Stomach (tissue), 4 donors: ENCODE measurements at regions not wholly inside any gene's neighbourhood (a gene's known extent, or its start where the extent isn't known, plus 50 kb on each side); places are given as distances from the start of the nearest gene placed in this dataset.

Experiments
- EP300 ChIP-seq: sonication (generic); formaldehyde crosslinking; IDR thresholded peaks from one replicate; pipeline ENCODE4 v1.6.1; 2017; ENCODE audit warnings: antibody characterized with exemption
- POLR2A ChIP-seq, 4 donors: fragments of 450-650 bp; IDR thresholded peaks; one replicate each; pipeline ENCODE4 v1.6.1; 2016; ENCODE audit warnings: antibody characterized with exemption in 4 of 4, control low read depth in 2 of 4, mild to moderate bottlenecking in 1 of 4, moderate library complexity in 1 of 4
- TF ChIP-seq, protein P1 (sequence below), 7 experiments: fragments of 450-650 bp in 4 of 7; fragments of 200-600 bp in 3 of 7; sonication (generic) in 3 of 7; IDR thresholded peaks; one replicate each; pipeline ENCODE4 v1.5.1; 2016 to 2019; ENCODE audit warnings: antibody characterized with exemption in 7 of 7, control low read depth in 2 of 7, mild to moderate bottlenecking in 1 of 7

DNA sequence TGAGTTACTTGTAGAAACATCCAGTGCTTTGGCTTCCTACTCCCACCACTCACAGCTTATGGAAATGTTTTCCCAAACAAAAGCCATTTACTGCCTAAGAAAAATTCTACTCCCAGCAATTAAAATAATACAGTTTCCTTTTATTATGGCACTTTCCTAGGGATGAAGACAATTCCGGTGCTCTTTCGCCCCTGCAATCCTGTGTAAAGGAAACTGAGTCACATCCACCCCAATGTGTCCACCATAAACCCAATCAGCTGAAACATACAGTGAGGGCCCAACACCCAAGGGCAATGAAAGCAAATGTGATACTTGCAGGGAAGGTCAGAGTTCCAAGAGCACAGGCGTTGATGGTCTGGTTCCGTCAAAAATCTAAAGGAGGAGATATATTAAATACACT, 62.0 kb upstream of the ST3GAL5 start:
- TF ChIP-seq POLR2A (IDR thresholded peaks at IDR 0.05) (no peak), EP300 (no peak)
- TF ChIP-seq, protein P1, sequence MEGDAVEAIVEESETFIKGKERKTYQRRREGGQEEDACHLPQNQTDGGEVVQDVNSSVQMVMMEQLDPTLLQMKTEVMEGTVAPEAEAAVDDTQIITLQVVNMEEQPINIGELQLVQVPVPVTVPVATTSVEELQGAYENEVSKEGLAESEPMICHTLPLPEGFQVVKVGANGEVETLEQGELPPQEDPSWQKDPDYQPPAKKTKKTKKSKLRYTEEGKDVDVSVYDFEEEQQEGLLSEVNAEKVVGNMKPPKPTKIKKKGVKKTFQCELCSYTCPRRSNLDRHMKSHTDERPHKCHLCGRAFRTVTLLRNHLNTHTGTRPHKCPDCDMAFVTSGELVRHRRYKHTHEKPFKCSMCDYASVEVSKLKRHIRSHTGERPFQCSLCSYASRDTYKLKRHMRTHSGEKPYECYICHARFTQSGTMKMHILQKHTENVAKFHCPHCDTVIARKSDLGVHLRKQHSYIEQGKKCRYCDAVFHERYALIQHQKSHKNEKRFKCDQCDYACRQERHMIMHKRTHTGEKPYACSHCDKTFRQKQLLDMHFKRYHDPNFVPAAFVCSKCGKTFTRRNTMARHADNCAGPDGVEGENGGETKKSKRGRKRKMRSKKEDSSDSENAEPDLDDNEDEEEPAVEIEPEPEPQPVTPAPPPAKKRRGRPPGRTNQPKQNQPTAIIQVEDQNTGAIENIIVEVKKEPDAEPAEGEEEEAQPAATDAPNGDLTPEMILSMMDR (IDR thresholded peaks at IDR 0.05) = no peak
